ENCODE measurements at regions not wholly inside any gene's neighbourhood (a gene's known extent, or its start where the extent isn't known, plus 50 kb on each side); places are given as distances from the start of the nearest gene placed in this dataset.

DNA sequence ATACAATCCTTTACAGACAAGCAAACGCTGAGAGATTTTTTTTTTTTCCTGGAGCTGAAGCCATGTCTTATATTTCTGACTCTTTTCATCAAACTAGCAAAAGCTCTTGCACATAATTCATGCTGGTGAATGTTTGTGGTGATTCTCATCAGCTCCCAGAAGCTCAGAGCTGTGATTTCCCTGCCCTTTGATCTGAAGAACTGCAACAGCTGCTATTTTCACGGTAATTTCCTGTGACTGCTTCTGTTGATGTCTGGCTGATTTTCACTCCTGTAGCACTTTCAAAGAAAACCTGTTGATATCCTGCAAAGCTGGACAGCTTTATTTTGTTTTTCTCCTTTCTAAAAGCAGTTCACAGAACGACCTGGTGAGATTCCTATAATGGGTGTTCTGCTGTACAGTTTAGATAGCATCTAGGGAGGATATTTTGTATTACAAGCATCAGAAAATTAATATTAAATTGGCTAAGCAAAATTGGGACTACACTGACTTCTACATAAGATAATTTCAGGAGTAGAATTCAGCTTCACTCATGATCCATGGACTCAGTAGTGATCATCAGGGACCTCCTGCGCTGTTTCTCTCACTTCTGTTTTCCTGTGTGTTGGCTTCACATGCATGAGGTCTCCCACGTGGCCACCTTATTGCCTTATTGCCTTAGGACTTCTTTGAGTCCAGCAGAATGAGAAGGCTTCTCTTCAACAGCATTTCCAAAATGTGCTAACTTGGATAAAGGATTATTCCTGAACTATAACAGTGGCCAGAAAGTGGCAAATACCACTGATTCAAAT, 1111.6 kb upstream of the SORCS1 start:
- H2BK5ac ChIP-seq (ENCODE audit: insufficient read length, low read length), result no peak overlapping the region
- TF ChIP-seq CTCF (conservative IDR thresholded peaks at IDR 0.05), result no peak
- H3K27ac Mint-ChIP-seq, result peak overlapping the region in 1 of 3 experiments; percentile 20; a peak in 1 of 7 replicates

More for the DNA sequence above, 1111.6 kb upstream of the SORCS1 start:
- Histone ChIP-seq H3K9me3 (ENCODE audit: control insufficient read depth, low read depth, low read length) (no peaks in the 10 kb centered on the region), H3K23ac (ENCODE audit: insufficient read length, low read depth, low read length) (no peak overlapping the region), H2AFZ (ENCODE audit: low read length) (no peak overlapping the region), H3K9ac (ENCODE audit: extremely low read depth, insufficient read length, low read length) (no peak overlapping the region), H3K14ac (ENCODE audit: insufficient read depth, low read length) (no peak overlapping the region), H3K4ac (ENCODE audit: low read depth, low read length) (no peak overlapping the region), H3K79me2 (ENCODE audit: insufficient read depth, low read length) (no peaks in the 10 kb centered on the region), H3K27me3 (ENCODE audit: insufficient read depth, low read length) (no peaks in the 10 kb centered on the region), H2BK15ac (ENCODE audit: low read depth, low read length) (no peak overlapping the region), H4K5ac (ENCODE audit: insufficient read length, low read depth, low read length) (no peak overlapping the region), H2AK5ac (ENCODE audit: insufficient read length, low read length) (no peak overlapping the region), H3K27ac (ENCODE audit: insufficient read length, low read depth, low read length) (no peak overlapping the region), H3K18ac (ENCODE audit: insufficient read length, low read depth, low read length) (no peak overlapping the region), H3K4me2 (ENCODE audit: insufficient read depth, insufficient read length, low read length) (no peak overlapping the region), H2BK20ac (ENCODE audit: low read depth, low read length, poor library complexity, severe bottlenecking) (no peak overlapping the region), H3K4me1 (ENCODE audit: insufficient read depth, low read length) (no peaks in the 10 kb centered on the region), H2BK120ac (ENCODE audit: low read depth, low read length, poor library complexity, severe bottlenecking) (no peak overlapping the region), H3K23me2 (ENCODE audit: insufficient read length, low read depth, low read length, poor library complexity, severe bottlenecking) (no peaks in the 10 kb centered on the region), H4K20me1 (ENCODE audit: control insufficient read depth, insufficient read depth, insufficient read length) (no peaks in the 10 kb centered on the region), H4K8ac (replicated peaks; ENCODE audit: insufficient read length, low read depth, low read length) (no peak overlapping the region), H3K56ac (ENCODE audit: insufficient read length, low read depth, low read length) (no peak overlapping the region), H3K79me1 (ENCODE audit: insufficient read depth, low read depth, low read length, poor library complexity, severe bottlenecking) (no peaks in the 10 kb centered on the region), H3T11ph (ENCODE audit: low read length) (no peak overlapping the region), H2BK12ac (ENCODE audit: insufficient read length, low read depth, low read length) (no peak overlapping the region), H4K91ac (ENCODE audit: insufficient read length, low read depth, low read length) (no peak overlapping the region)
- Mint-ChIP-seq H3K4me3 (no peak overlapping the region), H3K27me3 (ENCODE audit: low read depth) (no peaks in the 10 kb centered on the region), H3K9me3 (no peaks in the 10 kb centered on the region), H3K36me3 (ENCODE audit: insufficient read depth in 1 of 3, low read depth in 3 of 3) (no peaks in the 10 kb centered on the region; a peak in 1 of 7 replicates), H3K4me1 (peaks cover 0 to 7% of the 10 kb centered on the region in 2 experiments; a peak in 2 of 4 replicates)
- no CpG with 5 or more reads among the region's 5 CpGs for WGBS (ENCODE audit: extremely low coverage, insufficient read length, low lambda C conversion rate)
- DNase-seq, result no peak

Data from H9 (cell line).